Endothelial cell of umbilical vein (primary cell): ENCODE measurements at regions not wholly inside any gene's neighbourhood (a gene's known extent, or its start where the extent isn't known, plus 50 kb on each side); places are given as distances from the start of the nearest gene placed in this dataset.

Source experiments
- BruUV-seq: library from RNA; stranded (reverse); fragments of 400-500 nt; replicated peaks from 2 replicates; lab custom pipeline; 2021; lab: Mats Ljungman, UMichigan
- CTCF ChIA-PET: fragments of 300-600, 350-600 bp; sonication (Branson Sonifier 250); formaldehyde crosslinking; loops from one replicate; lab custom pipeline; 2021; ENCODE audit warnings: antibody characterized with exemption, inconsistent platforms; lab: Charles Lee
- POLR2A ChIA-PET: fragments of 300-600, 350-600 bp; sonication (Branson Sonifier 250); formaldehyde crosslinking; loops from one replicate; lab custom pipeline; 2021; ENCODE audit warnings: antibody characterized with exemption, inconsistent platforms; lab: Charles Lee
- DNase-seq: peaks from one replicate; pipeline ENCODE4 v3.0.0-alpha.2; 2011; ENCODE audit warnings: low read depth, low spot score
- FAIRE-seq: peaks from 2 replicates; lab custom pipeline; 2011; peaks lifted over from hg19 to GRCh38; lab: Jason Lieb, UNC
- H2AFZ ChIP-seq: 2 replicates; pipeline ENCODE4 v1.6.0; 2012; ENCODE audit warnings: low read depth, low read length, control low read depth, inconsistent platforms
- H3K27ac ChIP-seq: 2 replicates; pipeline ENCODE4 v1.5.1; 2011; ENCODE audit warnings: low read depth, mild to moderate bottlenecking, control low read depth, low read length, moderate library complexity; ENCODE audit not compliant: insufficient read depth
- H3K27me3 ChIP-seq, 2 experiments: 2 replicates each; pipeline versions ENCODE4 v1.6.0 to v1.6.1; 2011; ENCODE audit warnings: low read length in 2 of 2, mixed read lengths in 1 of 2; ENCODE audit not compliant: control insufficient read depth in 2 of 2, insufficient read depth in 2 of 2
- H3K36me3 ChIP-seq, 2 experiments: 2 replicates in 1 of 2; 3 replicates in 1 of 2; pipeline ENCODE4 v1.5.1; 2011; ENCODE audit warnings: low read length in 2 of 2, mild to moderate bottlenecking in 1 of 2, moderate library complexity in 1 of 2; ENCODE audit not compliant: control insufficient read depth in 2 of 2, insufficient read depth in 2 of 2; ENCODE audit errors: extremely low read depth in 1 of 2
- H3K4me1 ChIP-seq: 3 replicates; pipeline ENCODE4 v1.5.1; 2011; ENCODE audit warnings: mild to moderate bottlenecking, low read length; ENCODE audit not compliant: control insufficient read depth, insufficient read depth; ENCODE audit errors: extremely low read depth
- H3K4me2 ChIP-seq: 2 replicates; pipeline ENCODE4 v1.6.1; 2011; ENCODE audit warnings: low read length, control low read depth, mixed read lengths; ENCODE audit not compliant: insufficient read depth
- H3K4me3 ChIP-seq, 3 experiments: fragments of 200-600 bp in 1 of 3; sonication (generic), shearing (Covaris generic) in 1 of 3; replicated peaks in 1 of 3; 2 replicates each; pipeline ENCODE4 v1.5.1; 2011 to 2016; ENCODE audit warnings: control low read depth in 3 of 3, low read length in 3 of 3, mild to moderate bottlenecking in 2 of 3, inconsistent platforms in 1 of 3, low read depth in 1 of 3, moderate library complexity in 1 of 3; ENCODE audit not compliant: insufficient read depth in 1 of 3
- H3K79me2 ChIP-seq: 2 replicates; pipeline ENCODE4 v1.6.0; 2012; ENCODE audit warnings: low read length, inconsistent platforms; ENCODE audit not compliant: control insufficient read depth, insufficient read depth
- H3K9ac ChIP-seq: replicated peaks from 2 replicates; pipeline ENCODE3; 2011; ENCODE audit warnings: low read length, control low read depth; ENCODE audit not compliant: insufficient read depth; ENCODE audit errors: extremely low read depth
- H3K9me1 ChIP-seq: replicated peaks from 3 replicates; pipeline ENCODE4 v1.6.0; 2011; ENCODE audit warnings: mild to moderate bottlenecking, low read length; ENCODE audit not compliant: control insufficient read depth, insufficient read depth; ENCODE audit errors: extremely low read depth
- H3K9me3 ChIP-seq: replicated peaks from 2 replicates; pipeline ENCODE4 v1.5.1; 2012; ENCODE audit warnings: low read length, inconsistent platforms; ENCODE audit not compliant: control insufficient read depth, insufficient read depth
- H4K20me1 ChIP-seq: replicated peaks from 2 replicates; pipeline ENCODE3; 2011; ENCODE audit warnings: mild to moderate bottlenecking, low read length; ENCODE audit not compliant: control insufficient read depth, insufficient read depth; ENCODE audit errors: extremely low read depth
- CTCF ChIP-seq, 2 donors: IDR thresholded peaks; 1 replicate in 1 of 2; 2 replicates in 1 of 2; pipeline ENCODE4 v1.5.1; 2011; ENCODE audit warnings: low read length in 2 of 2, mild to moderate bottlenecking in 2 of 2, moderate library complexity in 2 of 2, control low read depth in 1 of 2, inconsistent platforms in 1 of 2, low read depth in 1 of 2; ENCODE audit not compliant: insufficient read depth in 1 of 2; ENCODE audit errors: extremely low read depth in 1 of 2
- EZH2 ChIP-seq: IDR thresholded peaks from 2 replicates; pipeline ENCODE4 v1.6.1; 2012; ENCODE audit warnings: borderline replicate concordance, low read depth, mild to moderate bottlenecking, moderate library complexity, low read length, inconsistent platforms; ENCODE audit not compliant: severe bottlenecking
- FOS ChIP-seq: IDR thresholded peaks from 2 replicates; pipeline ENCODE4 v1.6.1; 2011; ENCODE audit warnings: mild to moderate bottlenecking, low read length, moderate library complexity, borderline replicate concordance; ENCODE audit not compliant: insufficient read depth
- GATA2 ChIP-seq: IDR thresholded peaks from 2 replicates; pipeline ENCODE4 v1.7.0; 2011; ENCODE audit warnings: low read depth, mild to moderate bottlenecking, moderate library complexity, mixed read lengths, low read length; ENCODE audit not compliant: insufficient read length, insufficient read depth
- JUN ChIP-seq: IDR thresholded peaks from 2 replicates; pipeline ENCODE4 v1.6.1; 2011; ENCODE audit warnings: borderline replicate concordance, low read depth; ENCODE audit not compliant: insufficient read length, insufficient read depth
- MYC ChIP-seq: IDR thresholded peaks from one replicate; pipeline ENCODE4 v1.6.1; 2011; ENCODE audit warnings: mild to moderate bottlenecking, low read depth, low read length
- POLR2A ChIP-seq: IDR thresholded peaks from 2 replicates; pipeline ENCODE4 v1.6.1; 2012; ENCODE audit warnings: low read depth, mild to moderate bottlenecking, control low read depth, low read length
- POLR2AphosphoS5 ChIP-seq: IDR thresholded peaks from 2 replicates; pipeline ENCODE4 v1.6.1; 2012; ENCODE audit warnings: low read depth, mild to moderate bottlenecking, control low read depth, low read length, moderate library complexity; ENCODE audit not compliant: insufficient read depth
- dilution Hi-C: fragments of 300-500 bp; cut with MboI; formaldehyde crosslinking; loops from one replicate; pipeline ENCODE4 v1.15.0; 2019; ENCODE audit warnings: low sequenced_read_pairs; ENCODE audit not compliant: extremely low pct_ligation_motif_present
- intact Hi-C: fragments of 100-400 bp; cut with micrococcal nuclease; formaldehyde crosslinking; loops from one replicate; pipeline ENCODE4 v1.10.0; 2022
- TF ChIP-seq, protein P1 (sequence below): IDR thresholded peaks from 2 replicates; pipeline ENCODE4 v1.6.1; 2011; ENCODE audit not compliant: insufficient read depth, insufficient read length

DNA sequence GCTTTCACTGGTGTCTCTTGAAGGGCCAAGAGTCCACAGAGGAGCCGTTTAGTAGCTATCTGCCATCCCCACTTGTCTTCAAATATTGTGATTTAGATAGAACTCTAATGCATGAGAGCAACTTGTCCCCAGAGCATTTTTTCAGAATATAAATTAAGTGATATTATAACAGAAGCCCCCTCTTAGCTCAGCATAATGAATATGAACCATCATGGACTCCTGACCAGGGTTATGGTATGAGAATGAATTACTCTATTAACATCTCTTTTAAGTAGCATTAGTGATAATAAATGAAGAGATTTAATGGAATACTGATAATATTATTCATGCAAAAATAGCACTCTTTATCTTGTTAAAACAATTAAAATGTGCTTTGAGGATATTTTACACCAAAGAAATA is 709.6 kb downstream of the GALR1 start:
- ChIA-PET POLR2A (no interaction called here), CTCF (no interaction called here)
- TF ChIP-seq POLR2AphosphoS5 (no peak), GATA2 (no peak), MYC (no peak), JUN (no peak), POLR2A (no peak), EZH2 (no peak), FOS (no peak), CTCF (IDR thresholded peaks at IDR 0.05; ENCODE audit: extremely low read depth in 1 of 2, insufficient read depth in 1 of 2, low read depth in 1 of 2, low read length in 2 of 2) (no peak)
- TF ChIP-seq, protein P1, sequence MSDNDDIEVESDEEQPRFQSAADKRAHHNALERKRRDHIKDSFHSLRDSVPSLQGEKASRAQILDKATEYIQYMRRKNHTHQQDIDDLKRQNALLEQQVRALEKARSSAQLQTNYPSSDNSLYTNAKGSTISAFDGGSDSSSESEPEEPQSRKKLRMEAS, result no peak
- H3K4me2 ChIP-seq, result no peak overlapping the region
- no peak overlapping the region for H2AFZ ChIP-seq
- no peaks in the 10 kb centered on the region for H3K79me2 ChIP-seq
- FAIRE-seq (no peak), DNase-seq (no peak)
- H3K4me3 ChIP-seq, result no peak overlapping the region
- no peaks in the 10 kb centered on the region for H4K20me1 ChIP-seq
- no TSS peak for BruUV-seq
- H3K27me3 ChIP-seq, result no peaks in the 10 kb centered on the region
- intact Hi-C loops, result no loop called here
- H3K9me3 ChIP-seq, result peaks cover 20% of the 10 kb centered on the region
- no peak overlapping the region for H3K27ac ChIP-seq
- no peaks in the 10 kb centered on the region for H3K9me1 ChIP-seq
- no peak overlapping the region for H3K9ac ChIP-seq
- H3K4me1 ChIP-seq, result no peaks in the 10 kb centered on the region
- H3K36me3 ChIP-seq, result no peaks in the 10 kb centered on the region
- dilution Hi-C loops, result no loop called here
